Hepatocyte (in vitro differentiated cells): ENCODE measurements at regions not wholly inside any gene's neighbourhood (a gene's known extent, or its start where the extent isn't known, plus 50 kb on each side); places are given as distances from the start of the nearest gene placed in this dataset.

Experiments
- DNase-seq: peaks from one replicate; pipeline ENCODE4 v3.0.0-alpha.2; 2016; ENCODE audit warnings: low spot score
- H2AFZ ChIP-seq: fragments of 200-600 bp; sonication (generic); 2 replicates; pipeline ENCODE4 v1.6.0; 2016; ENCODE audit warnings: antibody characterized with exemption, mild to moderate bottlenecking
- H3K27ac ChIP-seq: fragments of 200-600 bp; sonication (generic); 2 replicates; pipeline ENCODE4 v1.5.1; 2016; ENCODE audit warnings: mild to moderate bottlenecking
- H3K27me3 ChIP-seq: fragments of 200-600 bp; sonication (generic); 2 replicates; pipeline ENCODE4 v1.6.1; 2016
- H3K36me3 ChIP-seq: fragments of 200-600 bp; sonication (generic); replicated peaks from 2 replicates; pipeline ENCODE4 v1.5.1; 2016; ENCODE audit warnings: low read depth; ENCODE audit not compliant: insufficient read depth
- H3K4me1 ChIP-seq: fragments of 200-600 bp; sonication (generic); 2 replicates; pipeline ENCODE4 v1.5.1; 2016; ENCODE audit warnings: mild to moderate bottlenecking, moderate library complexity; ENCODE audit not compliant: insufficient read depth
- H3K4me2 ChIP-seq: fragments of 200-600 bp; sonication (generic); 2 replicates; pipeline ENCODE4 v1.6.0; 2016
- H3K4me3 ChIP-seq: fragments of 200-600 bp; sonication (generic); 2 replicates; pipeline ENCODE4 v1.5.1; 2016; ENCODE audit warnings: mild to moderate bottlenecking
- H3K79me2 ChIP-seq: fragments of 200-600 bp; sonication (generic); 2 replicates; pipeline ENCODE4 v1.6.0; 2017; ENCODE audit warnings: mild to moderate bottlenecking
- H3K9me2 ChIP-seq: fragments of 200-600 bp; sonication (generic); replicated peaks from 2 replicates; pipeline ENCODE4 v1.6.0; 2017; ENCODE audit warnings: mild to moderate bottlenecking; ENCODE audit not compliant: insufficient read depth
- H3K9me3 ChIP-seq: fragments of 200-600 bp; sonication (generic); 2 replicates; pipeline ENCODE4 v1.5.1; 2016; ENCODE audit warnings: low read depth, mild to moderate bottlenecking
- H4K20me1 ChIP-seq: fragments of 200-600 bp; sonication (generic); 2 replicates; pipeline ENCODE4 v1.6.0; 2016; ENCODE audit warnings: mild to moderate bottlenecking; ENCODE audit not compliant: insufficient read depth, poor library complexity, severe bottlenecking
- CTCF ChIP-seq: fragments of 200-600 bp; sonication (generic); IDR thresholded peaks from 2 replicates; pipeline ENCODE4 v1.5.1; 2016; ENCODE audit warnings: antibody characterized with exemption, mild to moderate bottlenecking; ENCODE audit not compliant: poor library complexity
- EZH2 ChIP-seq: fragments of 200-600 bp; sonication (generic); IDR thresholded peaks from 2 replicates; pipeline ENCODE4 v1.6.1; 2016; ENCODE audit warnings: antibody characterized with exemption, mild to moderate bottlenecking, borderline replicate concordance
- EZH2phosphoT487 ChIP-seq: fragments of 200-600 bp; sonication (generic); IDR thresholded peaks from one replicate; pipeline ENCODE4 v1.6.1; 2018; ENCODE audit warnings: antibody characterized with exemption, mild to moderate bottlenecking, low read depth, moderate library complexity; ENCODE audit not compliant: unreplicated experiment, severe bottlenecking
- WGBS: methylation state at CpG from one replicate; pipeline ENCODE4 v1.1.6; 2016; ENCODE audit warnings: low lambda C conversion rate; ENCODE audit errors: missing lambda C conversion rate; 5-methylcytosine and 5-hydroxymethylcytosine counted together

DNA sequence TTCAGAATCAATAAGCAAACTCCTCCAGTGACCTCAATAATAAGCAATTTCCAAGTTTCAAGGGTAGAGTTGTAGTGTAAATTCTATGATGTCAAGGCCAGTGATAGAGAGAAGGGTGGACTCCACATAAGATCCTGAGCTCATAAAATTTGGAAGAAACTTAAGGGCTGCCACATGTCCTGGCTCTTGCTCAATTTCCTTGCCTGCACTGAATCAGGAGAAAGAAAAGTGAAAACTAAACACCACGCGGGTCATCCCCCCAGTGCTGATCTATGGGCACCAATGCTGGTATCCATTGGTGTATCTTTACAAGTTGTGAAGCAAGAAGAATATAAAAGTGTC is 392.0 kb upstream of the INTU start:
- no peaks in the 10 kb centered on the region for H3K4me1 ChIP-seq
- no peaks in the 10 kb centered on the region for H3K9me2 ChIP-seq
- no peak overlapping the region for H2AFZ ChIP-seq
- TF ChIP-seq EZH2, result no peak
- TF ChIP-seq EZH2phosphoT487, result no peak
- TF ChIP-seq CTCF, result no peak
- H3K9me3 ChIP-seq, result no peaks in the 10 kb centered on the region
- no peaks in the 10 kb centered on the region for H4K20me1 ChIP-seq
- no peak overlapping the region for H3K27ac ChIP-seq
- no peak overlapping the region for H3K4me3 ChIP-seq
- H3K27me3 ChIP-seq, result no peaks in the 10 kb centered on the region
- H3K79me2 ChIP-seq, result no peaks in the 10 kb centered on the region
- H3K4me2 ChIP-seq, result no peak overlapping the region
- DNase-seq, result peak; percentile 16
- H3K36me3 ChIP-seq, result no peaks in the 10 kb centered on the region
- WGBS, result 58% methylated on average over 2 of the region's 2 CpGs

- Histone ChIP-seq H3K79me2 (no peaks in the 10 kb centered on the region), H3K27ac (no peak overlapping the region), H3K27me3 (no peaks in the 10 kb centered on the region), H3K4me1 (no peaks in the 10 kb centered on the region), H3K4me2 (no peak overlapping the region), H3K4me3 (no peak overlapping the region), H2AFZ (no peak overlapping the region), H3K36me3 (no peaks in the 10 kb centered on the region), H3K9me3 (no peaks in the 10 kb centered on the region), H3K9me2 (no peaks in the 10 kb centered on the region), H4K20me1 (no peaks in the 10 kb centered on the region)
- 86% methylated on average over 5 of the region's 5 CpGs for whole genome bisulfite sequencing
- no peak for DNase-seq
- TF ChIP-seq CTCF (no peak), EZH2phosphoT487 (no peak), EZH2 (no peak)
Measured at GRCh38 chr4:127244515-127244914, 388.2 kb upstream of the INTU start.

GRCh38 chr4:127246963-127247952 is 385.5 kb upstream of the INTU start:
- H3K4me2 ChIP-seq, result no peak overlapping the region
- H3K4me1 ChIP-seq, result no peaks in the 10 kb centered on the region
- H3K27me3 ChIP-seq, result no peaks in the 10 kb centered on the region
- TF ChIP-seq EZH2 (no peak), EZH2phosphoT487 (no peak), CTCF (no peak)
- H2AFZ ChIP-seq, result no peak overlapping the region
- no peak for DNase-seq
- H3K4me3 ChIP-seq, result no peak overlapping the region
- H3K79me2 ChIP-seq, result no peaks in the 10 kb centered on the region
- 95% methylated on average over 6 of the region's 6 CpGs for WGBS
- H3K36me3 ChIP-seq, result no peaks in the 10 kb centered on the region
- H3K27ac ChIP-seq, result no peak overlapping the region
- no peaks in the 10 kb centered on the region for H4K20me1 ChIP-seq
- no peaks in the 10 kb centered on the region for H3K9me2 ChIP-seq
- no peaks in the 10 kb centered on the region for H3K9me3 ChIP-seq
